GM06990 (cell line): ENCODE measurements at regions not wholly inside any gene's neighbourhood (a gene's known extent, or its start where the extent isn't known, plus 50 kb on each side); places are given as distances from the start of the nearest gene placed in this dataset.

ENCODE experiments used
- DNase-seq: peaks from one replicate; pipeline ENCODE4 v3.0.0-alpha.2; 2011; ENCODE audit not compliant: insufficient read length; ENCODE audit errors: extremely low read depth
- H3K27me3 ChIP-seq: replicated peaks from 2 replicates; pipeline ENCODE4 v1.6.0; 2011; ENCODE audit warnings: low read length; ENCODE audit not compliant: control insufficient read depth, insufficient read depth
- H3K36me3 ChIP-seq: 2 replicates; pipeline ENCODE4 v1.5.1; 2011; ENCODE audit warnings: low read length; ENCODE audit not compliant: control insufficient read depth, insufficient read depth
- H3K4me3 ChIP-seq: replicated peaks from 2 replicates; pipeline ENCODE4 v1.5.1; 2011; ENCODE audit warnings: low read depth, mild to moderate bottlenecking, control low read depth, low read length
- CTCF ChIP-seq: IDR thresholded peaks from 2 replicates; pipeline ENCODE4 v1.5.1; 2011; ENCODE audit warnings: low read length, control low read depth, mild to moderate bottlenecking, inconsistent platforms; ENCODE audit not compliant: insufficient read depth, poor library complexity, severe bottlenecking

- H3K36me3 ChIP-seq = no peaks in the 10 kb centered on the region
- TF ChIP-seq CTCF = peak; percentile 7
- no peaks in the 10 kb centered on the region for H3K27me3 ChIP-seq
- no peak for DNase-seq
- no peak overlapping the region for H3K4me3 ChIP-seq
Measured at GRCh38 chr15:93974804-93975481, 256.4 kb upstream of the MCTP2 start.

- H3K4me3 ChIP-seq = no peak overlapping the region
- no peaks in the 10 kb centered on the region for H3K27me3 ChIP-seq
- no peaks in the 10 kb centered on the region for H3K36me3 ChIP-seq
- TF ChIP-seq CTCF = no peak
- no peak for DNase-seq
Measured at GRCh38 chr15:93973287-93973686, 258.1 kb upstream of the MCTP2 start.

GRCh38 chr15:93968773-93969172 lies 262.6 kb upstream of the MCTP2 start:
- H3K27me3 ChIP-seq = no peaks in the 10 kb centered on the region
- H3K4me3 ChIP-seq = no peak overlapping the region
- TF ChIP-seq CTCF = no peak
- H3K36me3 ChIP-seq = no peaks in the 10 kb centered on the region
- no peak for DNase-seq

- DNase-seq = no peak
- TF ChIP-seq CTCF = no peak
- Histone ChIP-seq H3K36me3 (no peaks in the 10 kb centered on the region), H3K4me3 (no peak overlapping the region), H3K27me3 (no peaks in the 10 kb centered on the region)
Measured at GRCh38 chr15:93965304-93965908, 266.0 kb upstream of the MCTP2 start.

- DNase-seq = no peak
Measured at GRCh38 chr15:93954985-93955571, 276.3 kb upstream of the MCTP2 start.

More at GRCh38 chr15:93954985-93955571, 276.3 kb upstream of the MCTP2 start:
- no peaks in the 10 kb centered on the region for H3K27me3 ChIP-seq
- no peaks in the 10 kb centered on the region for H3K36me3 ChIP-seq
- no peak overlapping the region for H3K4me3 ChIP-seq
- no peak for TF ChIP-seq CTCF
